Activated CD8-positive, alpha-beta memory T cell treated with anti-CD3 and anti-CD28 coated beads, Interleukin-2, amount 10 ng/mL, durations not matched to agents 7 days and 5 days (primary cell): ENCODE measurements at regions not wholly inside any gene's neighbourhood (a gene's known extent, or its start where the extent isn't known, plus 50 kb on each side); places are given as distances from the start of the nearest gene placed in this dataset.

Experiments used
- ATAC-seq: fragments of 150-1000 bp; cut with Tn5 transposase; one replicate; pipeline ENCODE4 v1.10.0; 2021; ENCODE audit warnings: moderate library complexity
- CTCF ChIA-PET: fragments of 350-600 bp; sonication (Branson Sonifier 250); formaldehyde crosslinking; loops from one replicate; lab custom pipeline; 2021; ENCODE audit warnings: antibody characterized with exemption; lab: Charles Lee
- DNase-seq: peaks from one replicate; pipeline ENCODE4 v3.0.0-alpha.2; 2020
- H3K27ac Mint-ChIP-seq: one replicate; pipeline ENCODE4 v1.8.0; 2021; ENCODE audit warnings: mild to moderate bottlenecking, mixed read lengths
- H3K27me3 Mint-ChIP-seq: one replicate; pipeline ENCODE4 v1.8.0; 2021; ENCODE audit warnings: mixed read lengths
- H3K36me3 Mint-ChIP-seq: one replicate; pipeline ENCODE4 v1.8.0; 2021; ENCODE audit warnings: mild to moderate bottlenecking, mixed read lengths
- H3K4me1 Mint-ChIP-seq: one replicate; pipeline ENCODE4 v1.8.0; 2021; ENCODE audit warnings: mixed read lengths
- H3K4me3 Mint-ChIP-seq: one replicate; pipeline ENCODE4 v1.8.0; 2021; ENCODE audit warnings: mild to moderate bottlenecking, moderate library complexity, mixed read lengths
- H3K9me3 Mint-ChIP-seq: one replicate; pipeline ENCODE4 v1.8.0; 2022; ENCODE audit warnings: low read depth, mixed read lengths

DNA sequence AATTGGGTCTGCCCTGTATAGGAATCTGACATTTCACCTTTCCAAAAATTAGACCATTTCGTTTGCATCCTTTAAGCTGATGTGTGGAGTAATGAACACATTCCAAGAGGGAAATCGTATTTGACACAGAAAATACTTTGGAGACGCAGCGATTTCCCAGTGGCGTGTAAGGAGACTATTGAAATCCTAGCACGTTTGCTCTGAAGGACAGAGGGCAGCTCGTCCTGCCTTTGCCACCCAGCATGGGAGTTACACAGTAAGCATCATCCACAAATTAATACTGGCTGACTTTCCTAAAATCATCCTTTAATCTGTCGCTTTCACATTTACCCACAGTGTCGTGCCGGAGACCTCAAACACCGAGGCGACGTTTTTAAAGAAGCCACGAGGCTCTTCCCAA is 925.9 kb upstream of the EEF2KMT start:
- CTCF ChIA-PET: no interaction called here
- Mint-ChIP-seq H3K27ac (no peak overlapping the region), H3K4me1 (no peaks in the 10 kb centered on the region), H3K36me3 (no peaks in the 10 kb centered on the region), H3K27me3 (peaks cover 2% of the 10 kb centered on the region), H3K4me3 (no peak overlapping the region), H3K9me3 (peaks cover 2% of the 10 kb centered on the region)
- no peak for ATAC-seq
- DNase-seq: no peak

DNA sequence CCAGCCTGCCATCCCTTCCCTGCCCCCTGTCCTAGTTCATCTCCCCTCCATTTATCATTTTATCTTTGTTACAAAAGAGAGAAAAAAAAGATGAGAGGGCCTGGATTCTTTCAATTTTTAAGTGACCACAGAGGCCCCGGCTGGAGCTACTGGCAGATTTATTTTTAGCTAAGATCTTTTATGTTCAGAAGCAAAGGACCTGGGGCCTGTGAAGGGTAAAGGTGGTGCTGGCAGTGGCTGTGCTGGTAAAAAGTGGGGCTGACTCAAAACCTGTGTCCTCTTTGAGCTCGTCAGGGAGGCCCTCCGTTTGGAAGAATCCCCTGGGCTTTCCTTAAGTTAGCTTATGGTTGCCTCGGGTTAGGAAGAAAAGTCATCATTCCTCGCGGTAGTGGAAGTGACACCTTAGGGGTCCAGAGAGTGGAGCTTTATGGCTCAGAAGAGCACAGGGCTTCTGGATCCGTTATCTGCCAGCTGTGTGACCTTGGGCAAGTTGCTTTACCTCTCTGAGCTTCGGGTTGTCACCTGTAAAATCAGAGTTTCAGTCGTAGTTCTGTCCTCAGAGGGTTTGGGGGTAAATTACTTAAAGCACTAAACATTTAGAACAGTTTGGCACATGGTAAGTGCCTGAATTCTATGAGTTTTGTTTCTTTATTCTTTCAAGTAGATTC is 923.8 kb upstream of the EEF2KMT start:
- CTCF ChIA-PET: no interaction called here

DNA sequence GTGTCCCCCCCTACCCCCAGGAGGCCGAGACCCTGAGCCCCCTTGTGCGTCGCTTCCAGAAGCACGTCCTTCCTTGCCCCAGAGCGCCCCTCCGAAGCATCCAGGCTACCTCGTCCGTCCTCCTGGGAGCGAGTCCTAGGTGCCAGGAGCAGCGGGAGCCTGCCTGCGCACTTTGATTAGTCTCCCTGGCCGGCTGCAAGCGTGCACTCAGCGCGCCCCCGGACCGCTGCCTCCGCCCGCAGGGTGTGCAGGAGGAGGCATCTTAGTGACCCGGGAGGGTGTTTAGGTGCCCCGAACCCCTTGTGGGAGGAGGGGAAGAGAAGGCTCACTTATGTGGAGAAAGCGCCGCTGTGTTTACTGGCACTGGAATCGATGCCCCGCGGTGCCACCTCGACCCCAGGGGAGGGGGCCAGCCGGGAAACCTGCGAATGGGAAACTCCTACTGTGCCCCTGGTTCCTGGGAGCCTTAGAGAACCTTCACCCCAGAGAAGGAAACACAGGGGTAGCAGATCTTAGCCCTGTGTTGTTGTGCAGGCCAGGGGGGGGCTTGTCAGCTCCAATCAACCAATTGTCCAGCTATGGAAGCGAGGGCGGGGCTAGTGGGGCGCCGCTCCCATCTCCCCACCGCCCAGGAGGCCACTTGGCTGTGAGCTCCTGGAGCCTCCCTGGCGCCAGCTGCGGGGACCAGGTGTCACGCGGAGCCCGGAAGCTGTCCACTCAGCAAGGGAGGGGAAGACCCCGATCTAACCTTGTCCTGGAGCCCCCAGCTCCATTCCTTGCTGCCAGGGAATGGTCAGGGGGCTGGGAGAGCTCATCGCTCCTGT is 922.8 kb upstream of the EEF2KMT start:
- H3K4me3 Mint-ChIP-seq: no peak overlapping the region
- H3K9me3 Mint-ChIP-seq: no peaks in the 10 kb centered on the region
- H3K36me3 Mint-ChIP-seq: no peaks in the 10 kb centered on the region
- no peak for ATAC-seq
- CTCF ChIA-PET: no interaction called here
- H3K4me1 Mint-ChIP-seq: no peaks in the 10 kb centered on the region
- H3K27ac Mint-ChIP-seq: no peak overlapping the region
- DNase-seq: no peak
- H3K27me3 Mint-ChIP-seq: peaks cover 6% of the 10 kb centered on the region

More for the DNA sequence above, 923.8 kb upstream of the EEF2KMT start:
- Mint-ChIP-seq H3K4me3 (no peak overlapping the region), H3K9me3 (no peaks in the 10 kb centered on the region), H3K27me3 (peaks cover 6% of the 10 kb centered on the region), H3K36me3 (no peaks in the 10 kb centered on the region), H3K27ac (no peak overlapping the region), H3K4me1 (no peaks in the 10 kb centered on the region)
- ATAC-seq (no peak), DNase-seq (no peak)

DNA sequence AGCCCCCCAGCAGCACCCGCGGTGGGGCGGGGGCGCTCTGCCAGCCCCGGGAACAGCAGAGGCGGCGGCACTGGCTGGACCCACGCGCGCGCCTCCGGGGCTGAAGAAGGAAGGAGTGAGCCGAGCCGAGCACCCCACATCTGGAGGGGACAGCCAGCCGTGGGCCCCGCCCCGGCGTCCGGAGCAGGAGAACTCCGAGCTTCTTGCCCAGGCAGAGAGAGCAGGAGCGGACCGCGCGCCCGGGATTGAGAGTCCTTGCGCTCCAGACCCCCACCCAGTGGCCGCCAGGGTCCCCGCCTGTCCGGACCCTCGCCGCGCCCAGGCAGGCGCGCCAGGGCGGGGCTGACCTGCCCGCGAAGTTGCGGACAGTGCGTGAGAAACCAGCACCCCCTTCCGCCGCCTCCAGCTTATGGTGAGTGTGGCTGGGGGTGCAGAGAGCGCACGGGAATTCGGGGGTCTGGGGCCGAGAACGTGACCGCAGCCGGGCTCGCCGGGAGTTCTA is 921.9 kb upstream of the EEF2KMT start:
- DNase-seq (no peak), ATAC-seq (no peak)
- Mint-ChIP-seq H3K27me3 (peaks cover 6% of the 10 kb centered on the region), H3K4me3 (no peak overlapping the region), H3K4me1 (no peaks in the 10 kb centered on the region), H3K27ac (no peak overlapping the region), H3K9me3 (no peaks in the 10 kb centered on the region), H3K36me3 (no peaks in the 10 kb centered on the region)
- CTCF ChIA-PET: no interaction called here

DNA sequence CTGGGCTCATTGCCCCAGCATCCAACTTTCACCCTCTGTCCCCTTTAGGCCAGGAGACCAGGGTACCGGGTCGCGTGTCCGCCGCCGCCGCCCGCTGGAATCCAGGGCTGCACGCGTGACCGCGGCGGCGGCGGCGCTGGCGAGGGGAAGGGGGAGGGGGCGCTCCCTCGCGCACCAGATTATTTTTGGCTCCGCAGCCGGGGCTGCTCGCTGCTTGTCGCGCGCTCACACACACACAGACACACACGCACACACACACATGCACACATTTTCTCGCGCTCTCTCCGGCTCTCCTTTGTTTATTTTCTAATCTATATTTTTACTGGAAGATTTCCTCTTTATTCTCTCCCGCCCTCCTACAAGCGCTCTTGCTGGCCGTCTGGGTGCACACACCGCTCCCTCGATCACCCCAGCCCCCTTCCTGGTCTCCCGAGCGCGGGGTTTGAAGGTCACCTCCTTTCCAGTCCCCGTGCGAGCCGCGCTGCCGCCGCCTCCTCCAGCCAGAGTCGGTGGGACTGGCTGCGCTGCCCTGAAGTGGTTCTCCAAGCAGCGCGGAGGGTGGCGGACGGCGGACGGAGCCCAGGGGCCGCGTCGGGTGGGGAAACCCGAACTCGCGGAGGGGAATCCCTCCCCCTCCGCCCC is 921.4 kb upstream of the EEF2KMT start:
- CTCF ChIA-PET: no interaction called here
- ATAC-seq (no peak), DNase-seq (no peak)
- no peak overlapping the region for H3K27ac Mint-ChIP-seq
- H3K9me3 Mint-ChIP-seq: no peaks in the 10 kb centered on the region
- peaks cover 6% of the 10 kb centered on the region for H3K27me3 Mint-ChIP-seq
- no peaks in the 10 kb centered on the region for H3K36me3 Mint-ChIP-seq
- no peaks in the 10 kb centered on the region for H3K4me1 Mint-ChIP-seq
- no peak overlapping the region for H3K4me3 Mint-ChIP-seq

DNA sequence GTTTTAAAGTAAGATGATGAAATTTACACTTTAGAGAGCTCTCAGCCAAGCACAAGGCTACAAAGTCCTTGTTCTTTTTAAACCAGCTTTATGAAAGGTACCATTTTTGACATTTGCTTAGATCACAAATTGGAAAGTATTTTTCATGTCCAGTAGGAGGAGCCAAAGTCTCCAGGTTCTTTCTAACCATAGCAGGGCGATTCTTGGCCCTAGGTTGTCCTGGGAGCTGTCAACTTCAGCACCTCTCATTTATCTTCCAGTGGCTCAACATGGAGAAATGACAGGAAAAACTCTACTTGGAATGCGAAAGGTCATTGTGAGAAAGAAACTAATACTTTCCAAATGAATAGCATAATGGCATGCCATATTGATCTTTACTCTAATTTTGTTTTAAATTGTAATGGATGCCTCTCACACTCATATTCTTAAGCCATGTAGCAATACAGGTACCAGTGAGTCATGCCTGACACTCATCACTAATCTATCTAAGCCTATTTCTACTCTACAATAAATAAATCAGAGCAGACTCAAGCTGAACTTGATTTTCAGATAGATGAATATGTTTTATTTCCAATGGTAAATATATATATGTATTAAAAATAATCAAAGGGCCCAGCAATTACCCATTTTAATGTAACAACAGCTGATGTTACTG is 919.1 kb upstream of the EEF2KMT start:
- ATAC-seq: no peak
- H3K36me3 Mint-ChIP-seq: no peaks in the 10 kb centered on the region
- peaks cover 6% of the 10 kb centered on the region for H3K27me3 Mint-ChIP-seq
- H3K9me3 Mint-ChIP-seq: peaks cover 4% of the 10 kb centered on the region
- H3K4me3 Mint-ChIP-seq: no peak overlapping the region
- no peaks in the 10 kb centered on the region for H3K4me1 Mint-ChIP-seq
- CTCF ChIA-PET: no interaction called here
- no peak for DNase-seq
- no peak overlapping the region for H3K27ac Mint-ChIP-seq

DNA sequence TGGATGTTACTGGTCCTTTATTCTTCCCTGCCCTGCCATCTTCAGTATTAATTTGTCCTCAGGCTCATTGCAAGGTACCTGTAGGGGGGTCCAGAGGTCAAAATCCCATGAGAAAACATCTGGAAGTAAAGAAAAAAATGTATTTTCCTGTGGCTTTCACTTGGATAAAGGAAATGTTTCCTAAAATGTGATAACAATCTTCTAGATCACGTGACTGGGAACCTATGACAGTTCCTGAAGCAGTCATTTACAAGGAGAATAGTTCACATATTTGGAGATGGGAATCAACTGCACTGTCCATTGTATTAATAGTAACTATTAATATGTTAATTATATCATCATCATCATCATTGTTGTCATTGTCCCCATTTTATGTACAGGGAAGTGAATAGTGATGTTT is 915.1 kb upstream of the EEF2KMT start:
- ATAC-seq (no peak), DNase-seq (no peak)
- no peaks in the 10 kb centered on the region for H3K36me3 Mint-ChIP-seq
- H3K9me3 Mint-ChIP-seq: peaks cover 5% of the 10 kb centered on the region
- H3K27ac Mint-ChIP-seq: no peak overlapping the region
- no peaks in the 10 kb centered on the region for H3K4me1 Mint-ChIP-seq
- no peaks in the 10 kb centered on the region for H3K27me3 Mint-ChIP-seq
- CTCF ChIA-PET: no interaction called here
- H3K4me3 Mint-ChIP-seq: no peak overlapping the region

DNA sequence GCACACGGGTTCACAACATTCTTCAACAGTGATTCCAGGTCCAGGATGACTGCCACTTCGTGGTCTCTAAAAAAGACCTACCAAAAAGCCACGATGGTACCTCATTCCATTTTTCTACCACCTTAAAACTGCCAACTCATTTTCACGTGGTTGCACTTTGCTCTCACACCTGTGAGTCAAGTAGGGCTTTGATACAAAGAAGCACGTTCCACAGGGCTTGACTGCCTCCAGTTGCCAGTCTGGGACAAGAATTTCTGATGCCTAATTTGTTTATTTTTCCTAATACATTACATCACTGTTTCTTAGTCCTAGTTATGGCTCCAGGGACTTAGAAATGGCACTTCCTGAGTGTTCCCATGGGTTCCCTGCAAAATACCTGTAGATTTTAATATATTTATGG is 911.6 kb upstream of the EEF2KMT start:
- H3K4me3 Mint-ChIP-seq: no peak overlapping the region
- no peak for DNase-seq
- H3K9me3 Mint-ChIP-seq: peaks cover 13% of the 10 kb centered on the region
- no peaks in the 10 kb centered on the region for H3K4me1 Mint-ChIP-seq
- CTCF ChIA-PET: no interaction called here
- no peaks in the 10 kb centered on the region for H3K36me3 Mint-ChIP-seq
- no peak for ATAC-seq
- no peaks in the 10 kb centered on the region for H3K27me3 Mint-ChIP-seq
- H3K27ac Mint-ChIP-seq: no peak overlapping the region

DNA sequence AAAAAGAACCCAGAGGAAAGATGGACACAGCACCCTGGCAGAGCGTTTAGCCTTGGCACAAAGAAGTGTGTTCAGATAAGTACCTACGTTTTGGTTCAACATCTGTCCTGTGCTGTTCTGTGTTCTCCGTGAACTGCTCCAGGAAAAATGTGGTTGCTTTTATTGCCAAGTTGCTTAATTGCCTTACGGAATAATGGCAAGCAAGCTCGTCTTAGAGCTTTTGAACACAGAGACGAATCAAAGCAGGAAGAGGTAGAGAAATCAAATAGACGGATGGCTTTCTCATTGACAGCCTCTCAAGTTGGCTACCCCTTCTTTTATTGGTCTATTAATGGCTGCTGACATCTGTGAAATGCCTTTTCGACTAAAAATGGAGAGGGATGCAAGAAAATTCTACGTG is 911.1 kb upstream of the EEF2KMT start:
- no peak for ATAC-seq
- DNase-seq: no peak
- no peaks in the 10 kb centered on the region for H3K27me3 Mint-ChIP-seq
- H3K4me1 Mint-ChIP-seq: no peaks in the 10 kb centered on the region
- peaks cover 13% of the 10 kb centered on the region for H3K9me3 Mint-ChIP-seq
- H3K36me3 Mint-ChIP-seq: no peaks in the 10 kb centered on the region
- CTCF ChIA-PET: no interaction called here
- no peak overlapping the region for H3K4me3 Mint-ChIP-seq
- no peak overlapping the region for H3K27ac Mint-ChIP-seq

DNA sequence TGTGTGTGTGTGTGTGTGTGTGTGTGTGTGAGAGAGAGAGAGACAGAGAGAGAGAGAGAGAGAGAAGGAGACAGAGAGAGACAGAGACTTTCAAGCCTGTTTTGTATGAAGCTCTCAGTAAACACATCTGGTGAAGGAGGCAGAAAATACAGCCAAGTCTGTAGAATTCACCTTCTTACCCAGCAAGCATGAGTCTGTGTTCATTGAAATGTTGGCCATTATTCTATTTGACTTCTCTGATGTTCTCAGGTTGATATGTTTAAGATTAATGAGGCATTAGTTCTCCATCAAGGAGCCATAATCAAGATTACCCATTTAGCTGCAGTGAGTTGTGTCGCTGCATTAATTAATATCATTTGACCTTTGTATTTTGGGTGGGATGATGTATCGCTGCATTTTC is 895.8 kb upstream of the EEF2KMT start:
- Mint-ChIP-seq H3K9me3 (peaks cover 6% of the 10 kb centered on the region), H3K4me3 (no peak overlapping the region), H3K27ac (no peak overlapping the region), H3K36me3 (no peaks in the 10 kb centered on the region), H3K4me1 (no peaks in the 10 kb centered on the region), H3K27me3 (no peaks in the 10 kb centered on the region)
- DNase-seq: no peak
- CTCF ChIA-PET: no interaction called here
- no peak for ATAC-seq

DNA sequence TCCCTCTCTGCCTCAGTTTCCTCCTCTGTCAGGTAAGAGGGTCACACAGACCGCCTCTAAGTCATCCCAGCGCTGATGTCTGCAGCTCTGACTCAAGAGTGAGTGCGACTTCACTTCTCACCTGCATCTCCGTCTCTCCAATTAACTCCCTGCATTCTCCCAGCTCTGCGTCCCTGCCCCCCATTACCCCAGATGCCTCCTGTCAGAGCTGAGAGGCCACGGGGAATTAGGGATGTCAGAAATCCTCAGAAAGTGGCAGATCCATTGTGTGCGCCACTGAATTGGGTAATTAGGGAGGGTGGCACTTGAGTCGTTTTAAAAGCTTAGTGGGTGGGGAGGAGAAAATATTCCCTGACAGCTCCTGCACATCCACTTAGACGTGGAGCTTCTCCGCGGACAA is 885.4 kb upstream of the EEF2KMT start:
- CTCF ChIA-PET: no interaction called here
- Mint-ChIP-seq H3K27ac (no peak overlapping the region), H3K4me3 (no peak overlapping the region)

DNA sequence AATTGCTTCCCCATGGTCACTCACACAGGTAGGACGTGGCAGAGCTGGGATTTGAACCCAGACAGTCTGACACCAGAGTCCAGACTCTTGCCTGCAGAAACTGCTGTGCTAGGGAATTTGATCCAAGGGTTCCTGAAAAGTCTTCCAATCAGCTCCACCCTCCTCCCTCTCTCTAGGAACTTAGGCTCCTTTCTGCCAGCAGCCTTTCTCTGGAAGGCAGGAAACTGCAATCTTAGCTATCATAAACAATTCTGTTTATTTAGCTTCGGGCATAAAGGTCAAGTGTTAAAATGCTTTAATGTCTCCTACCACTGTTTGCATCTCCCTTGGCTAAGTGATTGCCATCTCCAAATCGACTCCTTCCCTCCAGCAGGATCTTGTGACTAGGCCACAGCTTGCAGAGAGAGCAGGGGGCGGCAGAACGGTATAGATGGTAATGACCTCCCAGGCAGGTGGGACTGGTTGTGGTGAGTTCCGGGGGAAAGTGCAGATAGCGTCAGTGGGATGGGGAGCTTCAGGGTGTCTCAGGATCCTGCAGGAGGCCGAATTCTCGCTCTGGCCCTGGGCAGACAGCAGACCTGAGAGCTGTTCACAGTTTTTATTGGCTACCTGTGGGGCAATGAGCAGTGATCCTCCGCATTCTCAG is 882.4 kb upstream of the EEF2KMT start:
- H3K4me3 Mint-ChIP-seq: no peak overlapping the region
- H3K4me1 Mint-ChIP-seq: no peaks in the 10 kb centered on the region
- CTCF ChIA-PET: no interaction called here
- H3K36me3 Mint-ChIP-seq: no peaks in the 10 kb centered on the region
- no peaks in the 10 kb centered on the region for H3K27me3 Mint-ChIP-seq
- H3K27ac Mint-ChIP-seq: no peak overlapping the region
- ATAC-seq (no peak), DNase-seq (no peak)
- peaks cover 8% of the 10 kb centered on the region for H3K9me3 Mint-ChIP-seq

More for the DNA sequence above, 885.4 kb upstream of the EEF2KMT start:
- DNase-seq (no peak), ATAC-seq (no peak)
- H3K9me3 Mint-ChIP-seq: peaks cover 9% of the 10 kb centered on the region
- no peaks in the 10 kb centered on the region for H3K36me3 Mint-ChIP-seq
- H3K4me1 Mint-ChIP-seq: no peaks in the 10 kb centered on the region
- no peaks in the 10 kb centered on the region for H3K27me3 Mint-ChIP-seq

DNA sequence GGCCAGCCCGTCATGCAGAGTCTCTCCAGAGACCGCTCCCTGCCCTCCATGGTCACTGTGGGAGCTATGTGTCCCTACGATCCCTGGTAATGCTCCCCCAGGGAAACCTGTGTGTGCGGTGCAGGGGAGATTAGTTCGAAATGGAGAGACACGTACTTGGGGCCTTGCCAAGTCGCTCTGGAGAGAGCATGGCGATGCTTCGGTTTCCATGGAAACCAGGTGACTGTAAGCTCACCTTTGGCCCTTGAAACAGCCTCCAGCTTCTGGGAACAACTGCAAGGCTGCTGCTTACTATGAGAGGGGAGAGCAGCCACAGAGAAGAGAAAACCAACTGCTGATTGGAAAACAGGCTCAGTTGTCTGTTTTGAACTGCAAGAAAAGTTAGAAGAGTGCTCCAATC is 879.7 kb upstream of the EEF2KMT start:
- Mint-ChIP-seq H3K36me3 (no peaks in the 10 kb centered on the region), H3K27me3 (no peaks in the 10 kb centered on the region), H3K9me3 (peaks cover 5% of the 10 kb centered on the region), H3K27ac (no peak overlapping the region), H3K4me3 (no peak overlapping the region), H3K4me1 (no peaks in the 10 kb centered on the region)
- no peak for DNase-seq
- CTCF ChIA-PET: interaction anchor here (0.6 kb wide), 1 partner anchor 487 kb away, joined by 3 read pairs; no protein-coding TSS in a partner anchor
- ATAC-seq: no peak
